CD4-positive, CD25-positive, alpha-beta regulatory T cell (primary cell): ENCODE measurements at regions not wholly inside any gene's neighbourhood (a gene's known extent, or its start where the extent isn't known, plus 50 kb on each side); places are given as distances from the start of the nearest gene placed in this dataset.
"Not testable (repeated sequence)": the region's sequence is repeated elsewhere in the genome, so short reads cannot be mapped to it uniquely, and the experiment has no call there.

Source experiments
- ATAC-seq, 2 donors: fragments of 150-1000 bp; cut with Tn5 transposase; one replicate each; pipeline ENCODE4 v1.10.0; 2021; ENCODE audit warnings: low read depth in 2 of 2, moderate number of reproducible peaks in 2 of 2, moderate library complexity in 1 of 2
- DNase-seq, 3 donors: peaks; one replicate each; pipeline versions ENCODE4 v3.0.0 to v3.0.0-alpha.2; 2012 to 2022; ENCODE audit warnings: mixed read lengths in 1 of 3
- H3K27ac ChIP-seq: one replicate; pipeline ENCODE4 v1.7.0; 2013; ENCODE audit warnings: mild to moderate bottlenecking, low read length; ENCODE audit not compliant: insufficient read depth, poor library complexity, severe bottlenecking
- H3K27me3 ChIP-seq: one replicate; pipeline ENCODE4 v1.7.0; 2013; ENCODE audit warnings: low read length; ENCODE audit not compliant: control insufficient read depth, insufficient read depth
- H3K36me3 ChIP-seq: one replicate; pipeline ENCODE4 v1.7.0; 2013; ENCODE audit warnings: mild to moderate bottlenecking, low read length, moderate library complexity; ENCODE audit not compliant: control insufficient read depth, insufficient read depth
- H3K4me1 ChIP-seq: 2 replicates; pipeline ENCODE4 v1.7.0; 2013; ENCODE audit warnings: mild to moderate bottlenecking, low read length; ENCODE audit not compliant: insufficient read depth, control insufficient read depth, poor library complexity, severe bottlenecking
- H3K4me3 ChIP-seq: one replicate; pipeline ENCODE4 v1.7.0; 2013; ENCODE audit warnings: low read depth, mild to moderate bottlenecking, low read length, moderate library complexity
- H3K9me3 ChIP-seq, 2 experiments: 1 replicate in 1 of 2; 2 replicates in 1 of 2; pipeline ENCODE4 v1.7.0; 2013; ENCODE audit warnings: low read length in 2 of 2, mild to moderate bottlenecking in 1 of 2, moderate library complexity in 1 of 2; ENCODE audit not compliant: control insufficient read depth in 2 of 2
- H3K27ac Mint-ChIP-seq, 3 donors: one replicate each; pipeline ENCODE4 v1.8.0; 2020 to 2022; ENCODE audit warnings: mild to moderate bottlenecking in 3 of 3, mixed read lengths in 3 of 3, moderate library complexity in 2 of 3
- H3K27me3 Mint-ChIP-seq: one replicate; pipeline ENCODE4 v1.8.0; 2022; ENCODE audit warnings: mild to moderate bottlenecking, mixed read lengths
- H3K36me3 Mint-ChIP-seq: one replicate; pipeline ENCODE4 v1.8.0; 2020; ENCODE audit warnings: mixed read lengths
- H3K4me1 Mint-ChIP-seq, 4 donors: one replicate each; pipeline ENCODE4 v1.8.0; 2020 to 2022; ENCODE audit warnings: mixed read lengths in 4 of 4, mild to moderate bottlenecking in 1 of 4
- H3K4me3 Mint-ChIP-seq, 4 donors: one replicate each; pipeline ENCODE4 v1.8.0; 2020 to 2022; ENCODE audit warnings: mild to moderate bottlenecking in 4 of 4, mixed read lengths in 4 of 4, moderate library complexity in 3 of 4
- H3K9me3 Mint-ChIP-seq, 7 donors: one replicate each; pipeline ENCODE4 v1.8.0; 2020 to 2022; ENCODE audit warnings: mixed read lengths in 7 of 7, mild to moderate bottlenecking in 3 of 7, moderate library complexity in 2 of 7

GRCh38 chrX:101823236-101823635, 108.6 kb downstream of the ZMAT1 start:
- no peaks in the 10 kb centered on the region for H3K36me3 Mint-ChIP-seq
- Histone ChIP-seq H3K36me3 (no peaks in the 10 kb centered on the region), H3K27ac (no peak overlapping the region), H3K4me1 (no peaks in the 10 kb centered on the region), H3K9me3 (no peaks in the 10 kb centered on the region), H3K27me3 (no peaks in the 10 kb centered on the region), H3K4me3 (no peak overlapping the region)
- no peak overlapping the region for H3K27ac Mint-ChIP-seq
- H3K27me3 Mint-ChIP-seq, result no peaks in the 10 kb centered on the region
- no peak for DNase-seq
- no peak for ATAC-seq
- H3K9me3 Mint-ChIP-seq, result peaks cover 0 to 2% (median 0%) of the 10 kb centered on the region in 7 donors
- H3K4me3 Mint-ChIP-seq, result no peak overlapping the region
- H3K4me1 Mint-ChIP-seq, result no peaks in the 10 kb centered on the region

- not testable (repeated sequence) for H3K36me3 Mint-ChIP-seq, H3K27ac ChIP-seq, H3K4me3 ChIP-seq, ATAC-seq, H3K4me1 ChIP-seq, H3K4me3 Mint-ChIP-seq, H3K4me1 Mint-ChIP-seq, H3K36me3 ChIP-seq, H3K9me3 Mint-ChIP-seq, H3K27me3 ChIP-seq, H3K27me3 Mint-ChIP-seq, H3K9me3 ChIP-seq, DNase-seq
- peak overlapping the region in 1 of 3 donors; percentile 2 for H3K27ac Mint-ChIP-seq
These were observed 114.1 kb downstream of the ZMAT1 start for GRCh38 chrX:101817739-101818138.

GRCh38 chrX:101813200-101813599, 118.6 kb downstream of the ZMAT1 start:
- no peaks in the 10 kb centered on the region for H3K36me3 Mint-ChIP-seq

GRCh38 chrX:101803451-101803850, 128.4 kb downstream of the ZMAT1 start:
- ATAC-seq (no peak), DNase-seq (peak in 2 of 3 donors; percentile 6 to 26)
- no peaks in the 10 kb centered on the region for H3K4me1 ChIP-seq

More at GRCh38 chrX:101813200-101813599, 118.6 kb downstream of the ZMAT1 start:
- DNase-seq (no peak), ATAC-seq (no peak)
- H3K4me3 ChIP-seq, result no peak overlapping the region
- Mint-ChIP-seq H3K27ac (no peak overlapping the region), H3K4me3 (no peak overlapping the region), H3K27me3 (no peaks in the 10 kb centered on the region), H3K4me1 (no peaks in the 10 kb centered on the region), H3K9me3 (peaks cover 0 to 8% (median 0%) of the 10 kb centered on the region in 7 donors)
- peaks cover 0 to 1% of the 10 kb centered on the region in 2 experiments for H3K9me3 ChIP-seq
- no peak overlapping the region for H3K27ac ChIP-seq
- H3K4me1 ChIP-seq, result no peaks in the 10 kb centered on the region
- no peaks in the 10 kb centered on the region for H3K27me3 ChIP-seq
- H3K36me3 ChIP-seq, result no peaks in the 10 kb centered on the region

GRCh38 chrX:101799387-101799786, 132.4 kb downstream of the ZMAT1 start:
- Mint-ChIP-seq H3K9me3 (no peaks in the 10 kb centered on the region), H3K4me3 (peak overlapping the region in 1 of 4 donors; percentile 19), H3K27ac (peak overlapping the region in 1 of 3 donors; percentile 38), H3K27me3 (peaks cover 10% of the 10 kb centered on the region), H3K4me1 (peaks cover 4 to 10% (median 6%) of the 10 kb centered on the region in 4 donors), H3K36me3 (no peaks in the 10 kb centered on the region)
- no peak overlapping the region for H3K27ac ChIP-seq
- peak overlapping the region; percentile 11 for H3K4me3 ChIP-seq
- ATAC-seq, result peak; percentile 98 to 100
- no peaks in the 10 kb centered on the region for H3K9me3 ChIP-seq
- no peaks in the 10 kb centered on the region for H3K4me1 ChIP-seq
- no peaks in the 10 kb centered on the region for H3K27me3 ChIP-seq
- no peaks in the 10 kb centered on the region for H3K36me3 ChIP-seq
- DNase-seq, result peak; percentile 62 to 89 (median 81)

More at GRCh38 chrX:101803451-101803850, 128.4 kb downstream of the ZMAT1 start:
- no peak overlapping the region for H3K4me3 Mint-ChIP-seq
- H3K36me3 Mint-ChIP-seq, result no peaks in the 10 kb centered on the region
- peak overlapping the region in 1 of 3 donors; percentile 66 for H3K27ac Mint-ChIP-seq
- H3K27me3 Mint-ChIP-seq, result peaks cover 6% of the 10 kb centered on the region
- peaks cover 4 to 10% (median 6%) of the 10 kb centered on the region in 4 donors for H3K4me1 Mint-ChIP-seq
- Histone ChIP-seq H3K4me3 (no peak overlapping the region), H3K27me3 (no peaks in the 10 kb centered on the region), H3K36me3 (no peaks in the 10 kb centered on the region), H3K9me3 (no peaks in the 10 kb centered on the region), H3K27ac (no peak overlapping the region)
- H3K9me3 Mint-ChIP-seq, result peaks cover 0 to 3% (median 0%) of the 10 kb centered on the region in 7 donors

- Histone ChIP-seq H3K4me1 (no peaks in the 10 kb centered on the region), H3K36me3 (no peaks in the 10 kb centered on the region), H3K27me3 (no peaks in the 10 kb centered on the region), H3K9me3 (no peaks in the 10 kb centered on the region), H3K27ac (no peak overlapping the region), H3K4me3 (no peak overlapping the region)
- Mint-ChIP-seq H3K27ac (no peak overlapping the region), H3K4me1 (no peaks in the 10 kb centered on the region), H3K27me3 (peaks cover 5% of the 10 kb centered on the region), H3K36me3 (no peaks in the 10 kb centered on the region), H3K9me3 (peaks cover 0 to 2% (median 0%) of the 10 kb centered on the region in 7 donors), H3K4me3 (no peak overlapping the region)
- ATAC-seq (no peak), DNase-seq (no peak)
These were observed 128.3 kb upstream of the ARMCX2 start for GRCh38 chrX:101787934-101788333.

- Histone ChIP-seq H3K36me3 (no peaks in the 10 kb centered on the region), H3K27ac (no peak overlapping the region), H3K27me3 (no peaks in the 10 kb centered on the region), H3K9me3 (no peaks in the 10 kb centered on the region), H3K4me3 (no peak overlapping the region), H3K4me1 (no peaks in the 10 kb centered on the region)
- Mint-ChIP-seq H3K9me3 (peaks cover 0 to 2% (median 0%) of the 10 kb centered on the region in 7 donors), H3K4me3 (no peak overlapping the region), H3K36me3 (no peaks in the 10 kb centered on the region), H3K27me3 (no peaks in the 10 kb centered on the region), H3K27ac (no peak overlapping the region), H3K4me1 (no peaks in the 10 kb centered on the region)
- ATAC-seq (no peak), DNase-seq (no peak)
These were observed 125.5 kb upstream of the ARMCX2 start for GRCh38 chrX:101785142-101785541.

- ATAC-seq, H3K9me3 Mint-ChIP-seq, DNase-seq, H3K27ac Mint-ChIP-seq, H3K27me3 ChIP-seq, H3K4me1 ChIP-seq, H3K4me3 Mint-ChIP-seq, H3K4me3 ChIP-seq, H3K4me1 Mint-ChIP-seq, H3K36me3 Mint-ChIP-seq, H3K27ac ChIP-seq, H3K36me3 ChIP-seq, H3K27me3 Mint-ChIP-seq, H3K9me3 ChIP-seq: not testable (repeated sequence)
These were observed 120.8 kb upstream of the ARMCX2 start for GRCh38 chrX:101780421-101780820.
